ENCODE measurements at regions not wholly inside any gene's neighbourhood (a gene's known extent, or its start where the extent isn't known, plus 50 kb on each side); places are given as distances from the start of the nearest gene placed in this dataset.
A peak's percentile ranks its signal among the peaks of the same experiment; 100 is the strongest.

GRCh38 chr7:24123076-24123475, 160.9 kb upstream of the NPY start:
- H3K27me3 Mint-ChIP-seq (ENCODE audit: insufficient read depth), result no peaks in the 10 kb centered on the region
- H3K9ac ChIP-seq (ENCODE audit: extremely low read depth, low read length, poor library complexity, severe bottlenecking), result no peak overlapping the region
- no peaks in the 10 kb centered on the region for H3K27me3 ChIP-seq (ENCODE audit: control insufficient read depth, insufficient read depth, low read length, poor library complexity, severe bottlenecking)
- H3K9me3 ChIP-seq (ENCODE audit: control insufficient read depth, low read length), result no peaks in the 10 kb centered on the region
- DNase-seq, result no peak
- no peak overlapping the region for H3K27ac Mint-ChIP-seq
- no peaks in the 10 kb centered on the region for H3K9me3 Mint-ChIP-seq
- H3K36me3 ChIP-seq (ENCODE audit: control insufficient read depth, insufficient read depth, low read length), result no peaks in the 10 kb centered on the region
- H3K4me1 ChIP-seq (ENCODE audit: control insufficient read depth, insufficient read depth, low read length), result no peaks in the 10 kb centered on the region
- no peak for TF ChIP-seq CTCF (conservative IDR thresholded peaks at IDR 0.05)
- peaks cover 1% of the 10 kb centered on the region for H3K4me1 Mint-ChIP-seq
- H3K27ac ChIP-seq (ENCODE audit: low read depth, low read length), result no peak overlapping the region
- no peak overlapping the region for H3K4me3 Mint-ChIP-seq
- H3K36me3 Mint-ChIP-seq (ENCODE audit: low read depth), result no peaks in the 10 kb centered on the region
- no peak overlapping the region for H3K4me3 ChIP-seq (ENCODE audit: low read length)

- H3K27ac ChIP-seq (ENCODE audit: low read depth, low read length), result no peak overlapping the region
- peak; percentile 30 for DNase-seq
- Mint-ChIP-seq H3K36me3 (ENCODE audit: low read depth) (no peaks in the 10 kb centered on the region), H3K4me1 (peaks cover 1% of the 10 kb centered on the region), H3K9me3 (no peaks in the 10 kb centered on the region), H3K27ac (no peak overlapping the region), H3K4me3 (no peak overlapping the region), H3K27me3 (ENCODE audit: insufficient read depth) (no peaks in the 10 kb centered on the region)
- H3K9me3 ChIP-seq (ENCODE audit: control insufficient read depth, low read length), result no peaks in the 10 kb centered on the region
- H3K4me3 ChIP-seq (ENCODE audit: low read length), result no peak overlapping the region
- no peaks in the 10 kb centered on the region for H3K36me3 ChIP-seq (ENCODE audit: control insufficient read depth, insufficient read depth, low read length)
- H3K4me1 ChIP-seq (ENCODE audit: control insufficient read depth, insufficient read depth, low read length), result no peaks in the 10 kb centered on the region
- TF ChIP-seq CTCF (conservative IDR thresholded peaks at IDR 0.05), result no peak
- WGBS, 2 experiments (ENCODE audit: insufficient coverage in 1 of 2, insufficient read length in 1 of 2), result 95% methylated on average over 1 of the region's 1 CpG; no CpG with 5 or more reads in 1 of the 2 experiments
- no peaks in the 10 kb centered on the region for H3K27me3 ChIP-seq (ENCODE audit: control insufficient read depth, insufficient read depth, low read length, poor library complexity, severe bottlenecking)
- H3K9ac ChIP-seq (ENCODE audit: extremely low read depth, low read length, poor library complexity, severe bottlenecking), result no peak overlapping the region
Measured at GRCh38 chr7:24125765-24126164, 158.2 kb upstream of the NPY start.

GRCh38 chr7:24127930-24128329, 156.1 kb upstream of the NPY start:
- H3K27ac ChIP-seq (ENCODE audit: low read depth, low read length), result no peak overlapping the region
- Mint-ChIP-seq H3K4me1 (peaks cover 1% of the 10 kb centered on the region), H3K27ac (no peak overlapping the region), H3K9me3 (no peaks in the 10 kb centered on the region), H3K27me3 (ENCODE audit: insufficient read depth) (no peaks in the 10 kb centered on the region), H3K4me3 (no peak overlapping the region), H3K36me3 (ENCODE audit: low read depth) (no peaks in the 10 kb centered on the region)
- no peak overlapping the region for H3K9ac ChIP-seq (ENCODE audit: extremely low read depth, low read length, poor library complexity, severe bottlenecking)
- no peaks in the 10 kb centered on the region for H3K36me3 ChIP-seq (ENCODE audit: control insufficient read depth, insufficient read depth, low read length)
- H3K9me3 ChIP-seq (ENCODE audit: control insufficient read depth, low read length), result no peaks in the 10 kb centered on the region
- TF ChIP-seq CTCF (conservative IDR thresholded peaks at IDR 0.05), result no peak
- no peaks in the 10 kb centered on the region for H3K27me3 ChIP-seq (ENCODE audit: control insufficient read depth, insufficient read depth, low read length, poor library complexity, severe bottlenecking)
- no peak overlapping the region for H3K4me3 ChIP-seq (ENCODE audit: low read length)
- WGBS, 2 experiments (ENCODE audit: insufficient coverage in 1 of 2, insufficient read length in 1 of 2), result 100% methylated on average over 3 of the region's 3 CpGs; no CpG with 5 or more reads in 1 of the 2 experiments
- H3K4me1 ChIP-seq (ENCODE audit: control insufficient read depth, insufficient read depth, low read length), result no peaks in the 10 kb centered on the region
- no peak for DNase-seq
